ENCODE measurements at regions not wholly inside any gene's neighbourhood (a gene's known extent, or its start where the extent isn't known, plus 50 kb on each side); places are given as distances from the start of the nearest gene placed in this dataset.
A peak's percentile ranks its signal among the peaks of the same experiment; 100 is the strongest.

DNA sequence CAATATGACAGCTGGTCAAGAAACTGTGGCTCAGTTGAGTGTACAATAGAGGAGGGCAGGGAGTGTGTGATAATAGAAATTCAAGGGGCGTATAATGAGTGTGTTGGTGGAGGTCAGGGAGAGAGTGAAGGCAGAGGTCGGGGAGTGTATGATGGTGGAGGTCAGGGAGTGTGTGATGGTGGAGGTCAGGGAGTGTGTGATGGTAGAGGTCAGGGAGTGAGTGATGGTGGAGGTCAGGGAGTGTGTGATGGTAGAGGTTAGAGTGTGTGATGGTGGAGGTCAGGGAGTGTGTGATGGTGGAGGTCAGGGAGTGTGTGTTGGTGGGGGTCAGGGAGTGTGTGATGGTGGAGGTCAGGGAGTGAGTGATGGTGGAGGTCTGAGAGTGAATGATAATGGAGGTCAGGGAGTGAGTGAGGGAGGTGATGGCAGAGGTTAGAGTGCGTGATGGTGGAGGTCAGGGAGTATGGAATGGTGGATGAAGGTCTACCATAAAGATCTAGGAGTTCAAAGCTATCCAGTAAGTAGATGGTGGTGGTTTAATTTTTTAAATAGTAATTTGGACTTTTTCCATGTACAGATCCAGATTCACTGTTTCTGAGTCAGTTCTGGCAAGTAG is 57.7 kb upstream of the TNS3 start:
- Mint-ChIP-seq H3K4me3 (no peak overlapping the region), H3K27me3 (no peaks in the 10 kb centered on the region), H3K9me3 (peaks cover 11 to 12% of the 10 kb centered on the region in 2 donors), H3K27ac (peak overlapping the region in 1 of 2 donors; percentile 7), H3K4me1 (no peaks in the 10 kb centered on the region)
- ATAC-seq (no peak), DNase-seq (no peak)

DNA sequence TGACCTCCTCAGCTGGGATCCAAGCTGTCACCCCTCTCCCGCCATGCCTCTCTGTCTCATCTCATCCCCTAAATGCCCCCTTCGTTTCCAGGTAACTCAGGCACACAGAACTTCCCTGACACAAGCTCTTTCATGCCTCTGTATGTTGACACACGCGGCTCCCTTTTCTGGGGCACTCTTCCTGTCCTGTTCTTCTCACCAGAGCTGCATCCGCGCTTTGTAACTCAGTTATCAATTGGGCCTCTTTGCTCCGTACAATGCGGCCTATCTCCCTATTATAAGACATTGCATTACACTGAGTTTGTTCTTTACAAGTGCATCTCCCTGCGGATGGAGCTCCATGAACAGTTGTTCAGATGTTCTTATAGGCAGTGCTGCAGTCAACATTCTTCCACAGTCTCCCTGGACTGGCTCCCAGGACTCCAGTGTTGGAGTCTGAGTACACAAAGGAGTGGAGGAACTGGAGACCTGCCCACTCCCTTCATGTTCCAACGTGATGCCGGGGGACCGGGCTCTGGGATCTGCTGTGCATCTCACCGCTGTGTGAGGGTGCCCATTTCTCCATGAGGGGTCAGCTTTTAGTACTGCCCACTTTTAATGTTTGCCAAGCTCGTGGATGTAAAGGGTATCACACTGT is 56.9 kb upstream of the TNS3 start:
- H3K9me3 Mint-ChIP-seq: peaks cover 6% of the 10 kb centered on the region in 2 donors
- H3K4me3 Mint-ChIP-seq: no peak overlapping the region
- no peaks in the 10 kb centered on the region for H3K4me1 Mint-ChIP-seq
- no peak overlapping the region for H3K27ac Mint-ChIP-seq
- H3K27me3 Mint-ChIP-seq: no peaks in the 10 kb centered on the region
- no peak for DNase-seq
- ATAC-seq: no peak

DNA sequence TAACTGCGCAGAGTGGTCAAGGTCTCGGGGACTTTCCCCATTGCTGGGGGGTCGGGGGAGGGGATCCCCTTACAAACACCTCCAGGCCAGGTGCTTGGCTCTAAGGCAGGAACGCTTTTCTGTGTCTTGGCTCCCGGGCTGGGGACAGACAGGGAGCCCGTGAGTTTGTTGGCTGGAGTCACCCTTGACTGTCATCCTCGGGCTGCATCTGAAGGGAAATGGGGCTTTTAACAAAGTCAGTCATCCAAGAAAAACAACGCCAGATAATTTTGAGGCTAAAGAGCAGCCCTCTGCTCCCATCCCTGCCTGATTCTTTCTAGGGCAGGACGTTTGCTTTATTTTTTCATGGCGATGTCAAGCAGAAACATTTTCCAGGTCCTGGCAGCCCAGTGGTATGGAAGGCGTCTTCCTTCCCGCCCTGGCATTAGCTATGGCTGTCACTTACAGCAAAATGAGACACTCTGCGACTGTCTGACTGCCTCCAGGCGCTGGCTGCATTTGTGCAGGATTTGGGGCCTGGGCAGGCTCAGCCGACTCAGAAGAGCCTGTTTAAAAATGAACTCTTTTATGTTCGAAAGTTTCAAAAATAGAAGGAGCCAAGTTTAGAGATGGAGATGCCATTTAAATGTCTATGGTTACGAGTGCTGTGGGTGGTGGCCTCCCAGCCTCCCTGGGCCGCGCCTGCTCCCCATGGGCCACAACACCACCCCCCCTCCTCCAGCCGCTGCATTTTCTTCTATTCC is 54.7 kb upstream of the TNS3 start:
- Mint-ChIP-seq H3K4me1 (no peaks in the 10 kb centered on the region), H3K4me3 (no peak overlapping the region), H3K27me3 (no peaks in the 10 kb centered on the region), H3K27ac (no peak overlapping the region), H3K9me3 (no peaks in the 10 kb centered on the region)
- DNase-seq: no peak
- ATAC-seq: no peak

DNA sequence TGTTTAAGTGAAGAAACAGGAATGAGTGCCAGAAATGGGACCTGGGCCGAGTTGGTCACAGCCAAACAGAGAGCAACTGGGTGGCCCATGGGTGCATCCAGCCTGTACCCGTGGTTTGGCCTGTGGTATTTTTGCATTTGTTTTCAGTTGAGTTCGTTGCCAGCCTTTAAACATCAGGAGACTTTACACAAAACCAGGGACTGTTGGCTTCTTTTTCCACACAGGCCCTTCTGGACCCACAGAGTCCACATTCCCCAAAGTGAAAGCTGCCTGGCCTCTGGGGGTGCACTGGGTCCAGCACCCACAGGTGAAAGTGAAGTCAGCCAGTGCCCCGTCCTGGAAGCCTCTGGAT is 54.1 kb upstream of the TNS3 start:
- Mint-ChIP-seq H3K9me3 (no peaks in the 10 kb centered on the region), H3K27ac (no peak overlapping the region), H3K4me1 (no peaks in the 10 kb centered on the region), H3K27me3 (no peaks in the 10 kb centered on the region), H3K4me3 (no peak overlapping the region)
- DNase-seq (no peak), ATAC-seq (no peak)

DNA sequence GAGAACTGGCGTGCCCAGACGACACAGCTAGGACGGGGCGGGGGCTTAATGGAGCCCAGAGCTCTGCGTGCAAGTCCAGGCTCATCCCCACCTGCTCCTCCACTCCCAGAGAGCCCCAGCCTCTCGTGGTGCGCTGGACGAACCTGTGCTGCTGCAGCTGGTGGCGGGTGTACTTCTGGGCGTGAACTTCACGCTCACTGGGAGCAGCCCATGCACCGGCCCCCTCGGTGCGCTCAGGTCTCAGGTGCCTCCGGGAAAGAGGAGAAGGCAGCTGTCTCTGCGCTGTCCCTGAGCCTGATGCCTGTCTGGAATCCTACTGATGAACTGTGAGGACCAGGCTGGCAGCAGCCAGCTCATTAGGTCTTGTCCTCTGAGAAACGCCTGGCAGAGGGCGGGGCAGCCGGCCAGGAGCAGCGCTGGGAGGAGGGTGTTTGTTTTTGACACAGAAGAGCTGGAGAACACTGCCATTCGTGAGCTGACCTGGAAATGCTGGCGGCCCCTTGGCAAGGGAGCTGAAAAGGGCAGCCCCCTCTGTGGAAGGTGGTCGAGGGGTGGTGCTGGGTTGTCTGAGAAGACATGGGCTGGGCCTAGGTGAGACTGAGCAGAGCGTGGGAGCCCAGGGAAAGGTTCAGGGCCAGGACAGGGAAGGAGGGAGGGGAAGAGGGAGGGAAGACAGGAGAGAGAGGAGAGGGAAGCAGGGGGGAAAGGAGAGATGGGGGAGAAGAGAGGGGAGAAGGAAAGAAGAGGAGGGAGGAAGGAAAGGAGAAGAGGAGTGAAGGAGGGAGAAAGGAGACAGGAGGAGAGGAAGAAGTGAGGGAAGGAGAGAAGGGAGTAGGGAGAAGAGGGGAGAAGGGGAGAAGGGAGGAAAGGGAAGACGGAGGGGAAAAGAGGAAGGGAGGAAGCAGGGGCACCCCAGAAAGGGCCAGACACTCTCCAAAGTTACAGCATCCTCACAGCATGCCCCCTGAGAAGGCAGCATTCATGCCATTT is 53.5 kb upstream of the TNS3 start:
- no peak for DNase-seq
- no peaks in the 10 kb centered on the region for H3K27me3 Mint-ChIP-seq
- ATAC-seq: peak; percentile 6
- H3K4me3 Mint-ChIP-seq: no peak overlapping the region
- H3K4me1 Mint-ChIP-seq: no peaks in the 10 kb centered on the region
- H3K9me3 Mint-ChIP-seq: no peaks in the 10 kb centered on the region
- no peak overlapping the region for H3K27ac Mint-ChIP-seq

DNA sequence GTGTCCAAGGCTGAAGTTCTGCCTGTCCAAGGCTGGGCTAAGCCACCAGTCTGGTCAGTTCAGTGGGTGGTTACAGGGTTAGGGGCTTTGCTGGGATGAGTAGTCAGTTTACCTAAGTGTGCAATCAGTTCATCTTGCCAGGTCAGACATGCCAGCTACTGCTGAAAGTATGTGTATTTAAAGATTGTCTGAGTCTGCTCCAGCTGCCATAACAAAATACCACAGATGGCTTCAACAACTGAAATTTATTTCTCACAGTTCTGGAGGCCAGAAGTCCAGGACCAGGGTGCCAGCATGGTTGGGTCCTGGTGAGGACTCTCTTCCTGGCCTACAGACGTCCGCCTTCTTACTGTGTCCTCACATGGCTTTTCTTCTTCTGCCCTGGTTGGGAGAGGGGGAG is 52.4 kb upstream of the TNS3 start:
- no peaks in the 10 kb centered on the region for H3K9me3 Mint-ChIP-seq
- DNase-seq (no peak), ATAC-seq (no peak)
- no peak overlapping the region for H3K27ac Mint-ChIP-seq
- H3K27me3 Mint-ChIP-seq: no peaks in the 10 kb centered on the region
- H3K4me1 Mint-ChIP-seq: no peaks in the 10 kb centered on the region
- no peak overlapping the region for H3K4me3 Mint-ChIP-seq

DNA sequence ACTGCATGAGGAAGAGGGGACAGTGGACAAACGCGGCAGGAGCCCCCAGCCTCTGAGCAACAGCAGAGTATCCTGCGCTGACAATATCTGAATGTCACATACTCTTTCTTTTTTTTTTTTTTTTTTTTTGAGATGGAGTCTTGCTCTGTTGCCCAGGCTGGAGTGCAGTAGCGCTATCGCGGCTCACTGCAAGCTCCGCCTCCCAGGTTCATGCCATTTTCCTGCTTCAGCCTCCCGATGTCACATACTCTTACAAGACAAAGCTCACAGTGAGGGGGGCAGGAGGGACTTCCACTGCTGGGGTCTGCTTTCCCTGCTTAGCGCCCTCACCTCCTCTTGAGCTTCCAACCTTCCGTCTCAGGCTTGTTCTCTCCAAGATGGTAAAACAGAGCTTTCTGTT is 51.2 kb upstream of the TNS3 start:
- no peaks in the 10 kb centered on the region for H3K27me3 Mint-ChIP-seq
- H3K4me1 Mint-ChIP-seq: no peaks in the 10 kb centered on the region
- ATAC-seq: no peak
- no peak overlapping the region for H3K27ac Mint-ChIP-seq
- DNase-seq: no peak
- H3K4me3 Mint-ChIP-seq: no peak overlapping the region
- no peaks in the 10 kb centered on the region for H3K9me3 Mint-ChIP-seq

Data from stimulated activated naive CD8-positive, alpha-beta T cell treated with anti-CD3 and anti-CD28 coated beads, Interleukin-15, amount 100 ng/mL, for 72 hours (primary cell).